ENCODE measurements at regions not wholly inside any gene's neighbourhood (a gene's known extent, or its start where the extent isn't known, plus 50 kb on each side); places are given as distances from the start of the nearest gene placed in this dataset.

GRCh38 chr9:104374711-104375110 lies 129.4 kb upstream of the OR13F1 start:
- TF ChIP-seq CTCF (conservative IDR thresholded peaks at IDR 0.05) (no peak), EZH2 (IDR thresholded peaks at IDR 0.05; ENCODE audit: low read depth) (no peak)

Measured in PC-9 (cell line).